ENCODE measurements at regions not wholly inside any gene's neighbourhood (a gene's known extent, or its start where the extent isn't known, plus 50 kb on each side); places are given as distances from the start of the nearest gene placed in this dataset.
A peak's percentile ranks its signal among the peaks of the same experiment; 100 is the strongest.

DNA sequence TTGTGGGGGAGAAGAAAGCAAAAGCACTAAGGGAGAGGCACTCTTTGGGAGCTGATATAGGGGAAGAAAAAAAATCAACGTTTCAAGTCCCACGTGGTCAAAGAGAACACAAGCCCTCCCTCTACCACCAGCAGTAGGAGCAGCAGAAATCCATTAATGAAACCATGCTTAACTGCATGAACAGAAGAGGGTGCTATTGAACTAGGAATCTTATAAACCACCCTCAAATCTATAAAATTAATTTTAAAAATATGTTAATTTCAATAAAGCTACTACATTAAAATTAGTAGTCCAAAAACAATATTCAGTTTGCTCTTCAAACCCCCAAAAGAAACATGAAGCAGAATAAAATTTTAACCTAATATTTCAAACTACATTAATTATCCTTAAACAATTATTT is 147.8 kb downstream of the TMEM18 start:
- BruUV-seq (replicated peaks) = no TSS peak
- RAD21 ChIA-PET (ENCODE audit: unreplicated experiment) = no interaction called here
- H3K9me3 ChIP-seq (replicated peaks; ENCODE audit: control insufficient read depth, insufficient read depth, low read length) = no peaks in the 10 kb centered on the region
- no peaks in the 10 kb centered on the region for H3K4me1 ChIP-seq (ENCODE audit: control insufficient read depth, insufficient read depth, low read length)
- H3K9ac ChIP-seq (ENCODE audit: control insufficient read depth, insufficient read depth, low read length) = no peak overlapping the region
- CTCF ChIA-PET = interaction anchor here (1.0 to 1.8 kb wide), 2 partner anchors 107 to 1023 kb away, joined by 4 read pairs; no protein-coding TSS in a partner anchor
- in situ Hi-C loops (cut with MboI) = no loop called here
- H3K27me3 ChIP-seq (replicated peaks in 1 of 2; ENCODE audit: control insufficient read depth in 2 of 2, insufficient read depth in 2 of 2, low read length in 1 of 2) = no peaks in the 10 kb centered on the region
- WGBS (ENCODE audit: insufficient coverage, insufficient replicate concordance, low lambda C conversion rate, missing lambda C conversion rate) = 0% methylated on average over 2 of the region's 2 CpGs
- no peak for TF ChIP-seq CREB1 (IDR thresholded peaks at IDR 0.05; ENCODE audit: low read depth)
- TF ChIP-seq PML (IDR thresholded peaks at IDR 0.05; ENCODE audit: low read length) = no peak
- TF ChIP-seq RUNX3 (IDR thresholded peaks at IDR 0.05; ENCODE audit: low read length) = no peak
- no peak for TF ChIP-seq MTA3 (IDR thresholded peaks at IDR 0.05; ENCODE audit: borderline replicate concordance, low read length)
- no peak for TF ChIP-seq SIX5 (IDR thresholded peaks at IDR 0.05; ENCODE audit: low read depth, low read length, severe bottlenecking)
- no peak for TF ChIP-seq JUND (IDR thresholded peaks at IDR 0.05; ENCODE audit: low read depth, low read length)
- no peak for TF ChIP-seq RELA (IDR thresholded peaks at IDR 0.05; ENCODE audit: borderline replicate concordance, partially characterized antibody)
- TF ChIP-seq FOS (IDR thresholded peaks at IDR 0.05; ENCODE audit: borderline replicate concordance, extremely low read depth, insufficient read length) = no peak
- peak; percentile 21; the same call in 1 of the 2 replicates for TF ChIP-seq RAD21 (IDR thresholded peaks at IDR 0.05; ENCODE audit: insufficient read depth, low read depth, low read length)
- no peak for TF ChIP-seq CBX5 (IDR thresholded peaks at IDR 0.05; ENCODE audit: low read depth)
- no peak for TF ChIP-seq ZSCAN29 (IDR thresholded peaks at IDR 0.05)
- no peak for TF ChIP-seq YY1 (IDR thresholded peaks at IDR 0.05; ENCODE audit: low read depth, low read length)
- no peak; the same call in 1 of the 2 replicates for TF ChIP-seq SMC3 (IDR thresholded peaks at IDR 0.05; ENCODE audit: borderline replicate concordance, low read length)
- TF ChIP-seq ZNF384 (IDR thresholded peaks at IDR 0.05; ENCODE audit: borderline replicate concordance, low read depth, low read length) = no peak
- TF ChIP-seq, protein P1, sequence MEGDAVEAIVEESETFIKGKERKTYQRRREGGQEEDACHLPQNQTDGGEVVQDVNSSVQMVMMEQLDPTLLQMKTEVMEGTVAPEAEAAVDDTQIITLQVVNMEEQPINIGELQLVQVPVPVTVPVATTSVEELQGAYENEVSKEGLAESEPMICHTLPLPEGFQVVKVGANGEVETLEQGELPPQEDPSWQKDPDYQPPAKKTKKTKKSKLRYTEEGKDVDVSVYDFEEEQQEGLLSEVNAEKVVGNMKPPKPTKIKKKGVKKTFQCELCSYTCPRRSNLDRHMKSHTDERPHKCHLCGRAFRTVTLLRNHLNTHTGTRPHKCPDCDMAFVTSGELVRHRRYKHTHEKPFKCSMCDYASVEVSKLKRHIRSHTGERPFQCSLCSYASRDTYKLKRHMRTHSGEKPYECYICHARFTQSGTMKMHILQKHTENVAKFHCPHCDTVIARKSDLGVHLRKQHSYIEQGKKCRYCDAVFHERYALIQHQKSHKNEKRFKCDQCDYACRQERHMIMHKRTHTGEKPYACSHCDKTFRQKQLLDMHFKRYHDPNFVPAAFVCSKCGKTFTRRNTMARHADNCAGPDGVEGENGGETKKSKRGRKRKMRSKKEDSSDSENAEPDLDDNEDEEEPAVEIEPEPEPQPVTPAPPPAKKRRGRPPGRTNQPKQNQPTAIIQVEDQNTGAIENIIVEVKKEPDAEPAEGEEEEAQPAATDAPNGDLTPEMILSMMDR (IDR thresholded peaks at IDR 0.05 in 2 of 3, conservative IDR thresholded peaks at IDR 0.05 in 1 of 3; ENCODE audit: control insufficient read depth in 2 of 3, extremely low read depth in 1 of 3, insufficient read depth in 1 of 3, low read depth in 3 of 3, low read length in 3 of 3) = peak in 1 of 3 experiments; percentile 26; a peak in 1 of 6 replicates
- H2AFZ ChIP-seq (ENCODE audit: control insufficient read depth, low read depth, low read length) = no peak overlapping the region
- H3K79me2 ChIP-seq (ENCODE audit: control insufficient read depth, insufficient read depth, low read length) = no peaks in the 10 kb centered on the region
- no peak overlapping the region for H3K4me3 ChIP-seq
- SMC1A ChIA-PET (ENCODE audit: uncharacterized antibody, unreplicated experiment) = interaction anchor here (0.7 kb wide), 1 partner anchor 18 kb away, joined by 4 read pairs; no protein-coding TSS in a partner anchor
- intact Hi-C loops (cut with micrococcal nuclease; ENCODE audit: unreplicated experiment) = no loop called here
- ATAC-seq (no peak), FAIRE-seq (no peak), DNase-seq (ENCODE audit: low read depth, low spot score) (no peak)
- no peak overlapping the region for H3K27ac ChIP-seq (ENCODE audit: control insufficient read depth, insufficient read depth)
- H4K20me1 ChIP-seq (ENCODE audit: control insufficient read depth, insufficient read depth) = no peaks in the 10 kb centered on the region
- H3K36me3 ChIP-seq (ENCODE audit: control insufficient read depth in 2 of 2, insufficient read depth in 2 of 2, low read length in 1 of 2) = no peaks in the 10 kb centered on the region
- POLR2A ChIA-PET = no interaction called here
- no peak overlapping the region for H3K4me2 ChIP-seq (ENCODE audit: control insufficient read depth, insufficient read depth)

Data from GM12878 (cell line).